ENCODE measurements at regions not wholly inside any gene's neighbourhood (a gene's known extent, or its start where the extent isn't known, plus 50 kb on each side); places are given as distances from the start of the nearest gene placed in this dataset.
"Not testable (repeated sequence)": the region's sequence is repeated elsewhere in the genome, so short reads cannot be mapped to it uniquely, and the experiment has no call there.

DNA sequence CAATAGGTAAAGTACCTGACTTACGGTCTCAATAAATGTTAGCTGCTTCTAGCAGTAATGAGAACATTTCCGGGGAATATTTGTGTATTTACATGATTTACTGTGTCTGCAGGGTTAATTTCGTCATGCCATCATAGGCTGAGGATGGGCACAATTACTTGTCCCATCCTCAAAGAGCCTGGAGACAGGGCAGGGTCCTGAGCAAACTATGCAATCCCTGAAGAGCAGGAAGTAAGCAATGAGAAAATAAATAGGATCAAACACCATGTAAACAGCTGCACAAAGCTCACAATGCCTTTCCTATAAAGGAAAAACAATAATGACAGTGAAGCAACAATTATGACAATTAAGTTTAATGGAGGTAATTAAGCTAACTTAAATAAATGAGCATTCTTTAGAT, 114.6 kb upstream of the FOXQ1 start:
- no peak for DNase-seq

DNA sequence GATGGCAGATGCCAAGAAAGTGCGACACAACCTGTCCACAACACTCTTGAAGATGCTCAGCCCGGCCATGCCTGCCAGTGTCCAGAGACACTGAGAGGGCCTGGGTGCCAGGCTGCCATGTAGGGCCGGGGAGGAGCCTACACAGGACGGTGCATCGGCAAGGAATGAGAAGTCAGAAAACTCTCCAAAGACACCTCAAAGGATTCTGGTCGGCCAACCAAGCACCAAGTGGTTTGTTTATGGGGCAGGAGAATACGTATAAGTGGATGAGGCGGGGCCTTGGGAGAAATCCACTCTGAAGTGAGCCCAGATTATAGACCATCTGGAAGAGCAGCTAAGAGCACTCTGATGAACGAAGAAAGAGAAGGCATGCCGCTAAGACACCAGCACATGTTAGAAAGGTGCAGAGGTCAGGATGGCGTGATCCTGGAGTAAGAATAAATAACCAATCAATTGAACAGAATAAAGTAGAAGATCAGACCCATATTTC, 120.7 kb upstream of the FOXQ1 start:
- DNase-seq = no peak

DNA sequence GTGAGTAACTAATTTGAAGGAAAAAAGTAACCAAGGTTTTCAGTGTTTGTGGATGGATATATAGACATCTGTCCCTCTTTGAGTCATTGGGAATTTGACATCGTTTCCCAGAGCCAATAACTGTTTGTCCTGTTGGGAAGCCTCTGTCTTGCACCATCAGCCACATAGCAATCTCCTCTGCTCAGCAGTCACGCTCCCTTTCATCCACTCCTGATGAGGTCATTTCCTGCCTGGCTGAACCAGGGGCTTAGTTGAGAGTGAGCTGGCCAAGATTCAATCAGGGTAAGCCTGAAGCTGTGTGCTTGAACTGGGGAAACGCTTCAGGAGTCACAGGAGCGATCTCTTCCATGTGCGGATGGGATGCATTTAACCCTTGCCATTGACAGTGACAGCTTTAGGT, 121.5 kb upstream of the FOXQ1 start:
- no peak for DNase-seq

DNA sequence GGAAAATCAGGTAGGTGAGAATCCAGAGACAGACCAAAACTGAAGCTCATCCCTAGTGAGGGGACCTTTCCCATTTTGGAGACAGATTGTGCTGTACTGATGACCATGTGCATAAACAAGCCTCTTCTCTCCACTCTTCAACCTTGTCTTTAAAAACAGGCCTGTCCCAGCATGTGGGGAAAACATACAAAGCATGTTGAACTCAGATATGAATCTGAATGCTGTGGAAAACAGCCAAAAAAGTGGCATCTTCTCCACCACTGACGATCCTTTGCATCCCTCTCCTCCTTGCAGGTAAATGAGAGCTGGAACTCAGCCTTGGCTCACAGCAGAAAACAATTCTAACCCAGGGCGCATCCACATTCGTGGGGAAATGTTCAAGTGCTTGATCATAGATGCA, 123.7 kb upstream of the FOXQ1 start:
- DNase-seq = no peak

DNA sequence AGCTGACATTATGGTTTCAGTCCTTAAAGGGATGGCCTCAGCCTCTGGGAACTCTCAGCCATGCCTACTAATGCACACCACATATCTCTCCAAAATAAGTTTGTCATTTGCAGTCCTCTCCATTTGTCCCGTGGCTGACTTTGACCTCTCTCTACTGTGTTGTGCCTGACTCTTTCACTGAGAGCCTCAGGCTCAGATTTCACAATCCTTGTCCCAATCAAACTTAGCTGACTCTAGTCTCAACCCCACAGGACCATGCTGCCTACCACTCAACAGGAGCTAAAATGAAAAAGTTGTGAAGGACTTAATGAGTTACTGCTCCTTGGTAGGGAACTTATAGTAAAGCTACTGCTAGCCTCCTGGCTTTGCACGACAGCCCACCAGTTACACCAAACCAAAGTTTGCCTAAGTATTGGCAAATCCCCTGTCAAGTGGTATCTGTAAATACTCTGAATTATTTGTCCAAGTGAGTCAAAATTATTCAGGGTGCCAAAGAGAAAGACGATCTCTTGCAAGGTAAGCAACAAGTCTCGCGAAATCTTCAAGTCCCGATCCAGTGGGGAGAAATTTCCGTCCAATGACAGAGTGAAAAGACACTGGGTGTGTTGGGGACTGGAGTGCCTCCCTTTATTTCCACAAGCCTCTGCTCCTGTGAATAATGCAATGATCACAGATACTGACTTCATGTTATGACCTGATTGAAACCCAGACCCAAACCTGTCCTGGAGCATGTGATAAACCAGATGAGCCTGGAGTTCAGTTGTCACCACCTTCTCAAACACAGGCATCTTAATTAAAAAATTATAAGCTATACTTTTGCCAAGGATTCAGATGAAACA, 124.4 kb upstream of the FOXQ1 start:
- no peak for DNase-seq

DNA sequence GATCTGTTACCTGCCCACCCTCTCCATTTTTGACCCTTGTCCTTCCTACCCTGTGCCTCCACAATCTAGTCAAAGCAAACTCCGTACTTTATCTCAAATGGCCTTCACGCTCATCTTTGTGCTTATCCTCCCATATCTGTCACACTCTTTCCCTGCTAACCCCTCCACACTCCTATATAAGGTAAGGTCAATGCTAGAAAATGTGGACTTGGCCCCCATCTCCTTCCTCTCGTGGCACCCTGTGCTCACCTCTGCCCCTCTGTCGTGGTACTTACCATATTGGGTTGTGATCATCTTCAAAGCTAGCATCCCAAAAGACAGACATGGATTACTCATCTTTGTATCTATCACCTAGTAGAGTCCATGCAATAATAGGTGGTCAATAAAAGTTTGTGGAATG, 127.6 kb upstream of the FOXQ1 start:
- no peak for DNase-seq

DNA sequence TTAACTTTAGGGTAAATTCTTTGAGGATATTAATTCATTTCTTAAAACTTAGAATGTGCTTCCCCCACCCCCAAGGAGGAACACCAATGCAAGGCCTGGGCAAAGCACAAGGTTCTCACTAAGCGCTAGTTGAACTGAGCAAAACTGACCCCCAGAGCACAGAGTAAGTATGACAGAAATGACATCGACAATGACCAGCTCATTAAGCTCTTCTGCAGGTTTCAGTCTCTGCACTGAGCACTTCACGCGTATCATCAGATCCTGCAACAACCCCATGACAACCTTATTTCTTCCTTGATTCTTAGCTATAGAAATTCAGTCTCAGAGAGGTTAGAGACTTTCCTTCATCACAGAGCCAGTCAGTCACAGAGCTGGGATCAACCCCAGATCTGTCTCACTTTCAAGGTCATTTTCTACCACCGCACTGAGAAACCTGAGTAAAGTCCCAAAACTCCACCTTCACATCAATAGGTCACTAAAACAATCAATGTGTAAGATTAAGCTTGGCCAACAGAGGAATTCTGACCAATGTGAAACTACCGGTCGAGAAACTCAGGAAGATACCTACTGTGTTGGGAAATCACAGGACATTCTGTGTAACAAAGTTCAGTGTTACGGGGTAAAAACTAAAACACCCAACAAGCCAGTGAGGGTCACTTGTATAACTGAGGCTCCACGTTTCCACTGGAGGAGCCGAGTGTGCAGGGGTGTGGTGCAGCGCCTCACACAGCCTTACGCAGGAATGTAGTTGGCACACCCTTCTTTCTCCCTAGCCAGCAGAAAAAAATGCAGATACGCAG, 129.0 kb upstream of the FOXQ1 start:
- DNase-seq = no peak

DNA sequence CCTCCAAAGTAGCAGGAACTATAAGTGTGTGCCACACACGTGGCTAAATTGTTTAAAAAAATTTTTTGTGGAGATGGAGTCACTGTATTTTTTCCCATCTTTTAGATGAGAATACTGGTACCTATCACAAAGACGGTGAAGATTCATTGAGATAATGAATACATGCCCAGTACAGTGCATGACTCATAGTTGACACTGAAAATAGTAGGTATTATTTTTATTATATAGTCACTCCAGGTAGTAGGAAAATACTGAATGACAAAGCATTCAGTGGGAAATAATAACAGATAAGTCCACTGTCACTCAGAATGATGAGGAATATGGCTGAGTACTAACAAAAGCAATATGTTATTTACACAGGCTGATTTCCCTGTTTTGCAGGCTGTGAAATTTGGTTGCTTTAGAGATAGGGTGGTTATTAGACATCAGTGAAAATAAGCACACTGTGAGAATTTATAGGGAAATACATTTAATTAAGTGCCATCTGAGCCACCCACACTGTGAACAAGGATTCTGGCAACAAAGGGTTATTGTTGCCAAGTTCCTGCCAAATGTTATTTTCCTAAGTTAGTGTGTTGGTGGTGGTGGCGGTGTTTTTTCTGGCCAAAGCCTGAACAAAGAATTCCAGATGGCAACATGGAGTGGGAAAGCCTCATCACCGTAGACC, 129.8 kb upstream of the FOXQ1 start:
- DNase-seq = no peak

DNA sequence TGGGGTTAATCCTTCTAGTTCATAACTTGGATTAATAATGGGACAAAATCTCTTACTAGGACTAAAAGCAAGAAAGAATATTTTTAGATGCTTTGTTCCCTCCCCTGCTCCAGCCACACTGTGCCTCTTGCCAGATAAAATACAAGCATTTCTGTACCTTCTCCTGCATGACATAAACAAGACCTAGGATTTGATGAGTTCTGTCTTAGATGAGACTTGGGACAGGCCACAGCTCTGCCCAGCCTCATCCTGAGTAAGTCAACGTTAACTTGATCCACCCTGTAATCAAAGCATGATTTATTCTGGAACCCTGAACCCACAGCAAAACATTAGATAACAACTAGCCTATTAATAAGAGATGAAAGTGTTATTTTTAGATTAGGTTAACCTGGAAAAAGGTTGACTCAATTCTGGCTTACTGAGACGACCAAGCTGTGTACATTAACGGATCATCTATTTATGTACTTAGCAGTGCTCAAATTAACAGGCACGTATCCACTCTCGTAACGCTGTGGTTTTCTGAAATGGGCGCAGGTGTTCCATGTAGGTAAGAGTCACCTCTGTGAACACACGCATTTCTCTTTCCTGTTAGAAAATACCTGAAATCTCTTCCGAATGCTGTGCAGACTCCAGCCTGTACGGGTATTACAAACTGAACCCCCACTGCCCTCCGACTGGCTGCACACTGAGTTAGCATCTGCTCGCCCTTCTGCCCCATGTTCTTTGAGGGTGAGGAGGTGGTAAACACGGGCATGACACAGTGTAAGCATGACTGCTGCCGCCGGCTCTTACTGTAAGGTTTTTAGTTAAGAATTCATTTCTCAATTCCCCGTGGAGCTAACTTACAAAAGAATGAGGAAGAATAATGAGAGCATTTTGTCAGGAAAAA, 132.1 kb upstream of the FOXQ1 start:
- DNase-seq = no peak

DNA sequence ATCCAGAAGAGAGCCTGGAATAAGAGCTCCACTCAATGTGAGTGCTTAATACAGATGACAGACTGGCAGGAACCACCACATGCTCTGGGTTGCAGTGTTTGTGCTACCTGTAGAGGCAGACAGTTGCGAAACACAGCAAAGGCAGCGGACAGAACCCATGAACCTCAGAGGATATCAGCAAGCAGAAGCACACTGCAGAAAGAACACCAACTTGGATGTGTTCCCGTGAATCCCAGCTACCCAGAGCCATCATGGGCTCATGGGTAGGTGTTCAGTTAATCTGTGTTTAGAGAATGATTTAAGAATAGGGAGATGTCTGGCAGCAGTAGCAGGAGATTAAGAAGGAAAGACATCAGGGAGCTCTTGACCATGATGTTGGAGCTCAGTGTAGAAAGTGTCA, 133.3 kb upstream of the FOXQ1 start:
- DNase-seq = no peak

DNA sequence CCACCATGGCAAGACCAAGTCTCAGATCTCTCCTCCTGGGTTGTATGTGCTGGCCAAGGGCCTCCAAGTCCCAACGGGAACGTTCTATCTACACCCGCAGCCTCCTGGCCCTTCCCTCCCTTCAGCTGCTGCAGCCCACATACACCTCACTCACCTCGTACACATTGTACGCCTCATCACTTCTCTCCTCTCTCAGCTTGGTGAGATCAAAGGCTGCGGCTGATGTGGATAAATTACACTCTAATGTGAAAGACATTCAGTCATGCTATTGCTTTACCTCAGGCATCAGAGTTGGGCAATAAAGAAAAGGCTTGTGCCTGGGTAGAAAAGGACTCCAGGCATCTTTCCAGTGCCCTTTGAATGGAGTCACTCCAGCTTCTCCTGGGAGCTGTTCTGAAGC, 135.3 kb upstream of the FOXQ1 start:
- no peak for DNase-seq

DNA sequence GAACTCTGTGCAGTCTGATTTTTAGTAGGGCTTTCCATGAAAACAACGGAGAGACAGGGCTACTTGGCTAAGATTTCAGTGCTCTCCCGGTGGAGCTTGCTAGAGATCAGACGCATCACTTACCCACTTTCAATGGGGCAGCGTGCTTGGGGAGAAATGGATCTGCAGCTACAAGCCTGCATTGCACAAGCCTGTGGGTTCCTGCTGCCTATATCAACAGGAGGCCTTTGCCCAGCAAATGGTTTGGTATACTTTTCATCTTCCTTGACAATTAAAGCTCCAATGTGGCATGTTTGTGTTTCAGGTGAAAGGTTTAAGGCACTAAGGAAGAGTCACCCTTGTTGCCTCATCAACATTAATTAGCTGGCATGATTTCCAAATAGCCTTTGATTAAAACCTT, 136.0 kb upstream of the FOXQ1 start:
- DNase-seq = no peak

DNA sequence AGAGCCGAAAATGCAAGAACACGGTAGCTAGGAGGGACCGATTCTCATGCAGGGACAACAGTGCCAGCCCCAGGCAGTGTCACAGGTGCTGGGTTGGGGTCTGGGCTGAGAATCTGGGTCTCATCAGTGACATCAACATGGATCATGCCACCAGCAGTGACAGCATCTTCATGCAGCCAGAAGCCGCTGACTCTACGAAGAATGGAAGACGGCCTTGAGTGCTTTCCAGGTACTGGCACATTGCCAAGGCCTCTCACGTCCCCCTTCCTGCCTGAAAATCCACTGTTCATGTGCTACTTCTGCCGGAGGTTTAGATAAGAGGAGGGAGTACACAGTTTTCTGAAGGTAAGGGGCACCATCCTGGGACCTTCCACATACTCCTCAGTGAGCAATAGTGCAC, 141.1 kb upstream of the FOXQ1 start:
- no peak for DNase-seq

DNA sequence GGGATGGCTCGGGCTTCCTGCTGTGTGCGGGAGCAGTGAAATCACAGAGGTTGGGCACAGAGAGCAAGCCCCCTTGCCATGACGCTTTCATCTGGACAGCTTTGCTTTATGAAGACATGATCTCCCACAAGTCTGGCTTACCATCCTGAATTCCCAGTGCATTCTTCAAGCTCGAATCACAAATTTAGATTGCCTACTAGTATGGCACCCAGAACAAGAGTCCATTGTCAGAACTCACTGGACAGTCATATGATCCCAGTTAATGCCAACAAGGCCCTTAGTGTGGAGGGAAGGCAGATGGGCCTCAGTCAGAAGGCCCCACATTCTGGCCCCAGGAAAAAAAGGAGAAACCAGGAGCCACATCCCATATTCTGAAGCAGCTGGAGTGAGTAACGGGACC, 147.3 kb upstream of the FOXQ1 start:
- no peak for DNase-seq

DNA sequence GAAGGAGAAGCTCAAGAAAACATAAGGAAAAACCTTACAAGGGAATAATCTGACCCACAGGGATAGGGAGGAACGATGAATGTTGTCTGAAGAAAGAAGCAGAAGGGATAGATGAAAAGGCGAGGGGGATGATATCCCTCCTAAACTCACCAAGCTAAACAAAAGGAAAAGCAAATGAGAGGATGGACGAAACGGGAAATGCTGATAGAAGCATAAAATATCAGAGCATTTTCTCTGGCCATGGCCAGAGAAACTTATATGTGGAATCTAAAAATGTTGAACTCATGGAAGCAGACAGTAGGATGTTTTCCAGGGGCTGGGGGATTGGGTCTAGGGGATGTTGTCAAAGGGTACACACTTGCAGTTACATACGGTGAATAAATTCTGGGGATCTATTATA, 148.4 kb upstream of the FOXQ1 start:
- no peak for DNase-seq

DNA sequence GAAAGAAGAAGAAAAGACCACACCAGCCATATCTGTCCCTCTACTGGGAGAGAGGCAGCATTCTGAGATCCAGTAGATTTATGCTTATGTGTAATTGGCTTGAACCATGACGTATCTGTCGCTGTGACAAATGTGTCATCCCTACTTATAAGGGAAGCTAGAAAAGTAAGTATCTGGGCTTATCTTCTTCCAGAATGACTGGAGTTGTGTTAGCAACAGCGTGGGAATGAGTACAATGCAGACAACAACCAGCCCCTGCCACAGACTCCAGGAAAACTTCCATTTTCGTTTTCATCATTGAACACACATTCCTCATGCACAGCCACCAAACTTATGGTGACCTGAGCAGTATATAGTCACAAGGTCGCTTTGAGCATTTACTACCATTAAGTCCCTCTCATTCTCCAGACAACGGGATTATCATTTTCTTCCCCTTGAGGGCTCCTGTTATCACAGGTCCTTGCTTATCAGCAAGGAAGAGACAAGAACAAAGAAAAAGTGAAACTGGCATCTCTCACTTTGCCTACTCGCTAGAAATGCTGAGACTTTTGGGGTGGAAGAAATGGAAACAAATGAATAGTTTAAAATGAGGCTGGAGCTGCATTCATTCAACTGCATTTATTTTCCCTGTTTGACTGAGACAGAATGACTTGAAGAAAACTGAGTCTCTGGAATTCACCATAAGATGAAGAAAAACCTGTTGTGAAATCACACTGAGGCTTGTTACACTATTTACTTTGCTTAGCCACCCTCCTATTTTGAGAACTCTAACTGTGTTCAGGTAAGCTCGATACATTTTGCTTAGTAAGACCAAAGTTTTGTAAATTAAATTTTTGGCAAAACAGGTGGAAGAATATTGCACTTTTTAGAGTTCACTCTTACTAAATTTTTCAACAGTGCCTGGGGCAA, 149.3 kb upstream of the FOXQ1 start:
- no peak for DNase-seq

DNA sequence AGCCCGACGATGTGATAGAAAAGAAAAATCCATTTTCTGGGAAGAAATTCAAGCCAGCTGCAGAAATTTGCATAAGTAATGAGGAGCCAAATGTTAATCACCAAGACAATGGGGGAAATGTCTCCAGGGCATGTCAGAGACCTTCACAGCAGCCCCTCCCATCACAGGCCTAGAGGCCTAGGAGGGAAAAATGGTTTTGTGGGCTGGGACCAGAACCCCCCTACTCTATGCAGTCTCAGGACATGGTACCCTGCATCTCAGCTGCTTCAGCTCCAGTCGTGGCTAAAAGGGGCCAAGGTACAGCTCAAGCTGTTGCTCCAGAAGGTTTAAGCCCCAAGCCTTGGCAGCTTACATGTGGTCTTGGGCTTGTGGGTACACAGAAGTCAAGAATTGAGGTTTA, 155.5 kb upstream of the FOXQ1 start:
- not testable (repeated sequence) for DNase-seq

DNA sequence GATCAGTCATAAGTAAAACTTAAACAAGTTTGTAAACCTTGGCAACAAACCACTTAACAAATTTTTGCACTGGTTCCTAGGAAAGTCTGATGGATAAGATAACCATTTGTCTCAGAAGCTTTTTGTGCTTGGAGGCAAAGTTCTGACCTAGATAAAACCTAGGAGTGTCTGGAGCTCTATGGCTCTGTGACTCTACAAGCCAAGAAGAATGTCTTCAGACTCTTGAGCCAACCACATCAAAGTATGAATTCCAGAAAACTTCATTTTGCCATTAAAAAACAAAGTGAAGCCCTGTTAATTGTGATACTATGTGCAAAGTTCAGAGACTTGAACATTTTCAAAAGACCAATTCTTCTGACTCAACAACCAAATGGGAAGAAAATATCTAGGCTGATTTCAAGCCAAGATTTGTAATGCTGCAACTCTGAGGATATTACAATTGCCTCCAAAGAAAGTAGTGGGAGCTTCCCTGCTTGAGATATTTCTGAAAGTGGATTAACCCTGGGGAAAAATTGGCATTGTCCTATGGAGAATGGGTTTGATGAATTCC, 158.1 kb upstream of the FOXQ1 start:
- DNase-seq = no peak

DNA sequence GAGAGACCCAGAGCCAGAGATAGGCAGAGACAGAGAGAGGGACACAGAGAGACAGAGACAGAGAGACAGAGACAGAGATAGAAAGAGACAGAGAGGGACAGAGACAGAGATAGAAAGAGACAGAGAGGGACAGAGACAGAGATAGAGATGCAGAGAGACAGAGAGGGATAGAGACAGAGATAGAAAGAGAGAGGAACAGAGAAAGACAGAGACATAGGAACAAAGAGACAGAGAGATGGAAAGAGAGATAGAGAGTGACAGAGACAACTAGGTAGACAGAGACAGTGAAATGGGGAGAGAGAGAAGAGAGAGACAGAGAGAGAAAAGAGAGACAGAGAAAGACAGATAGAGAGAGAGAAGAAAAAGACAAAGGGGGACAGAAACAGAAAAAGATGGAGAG, 165.4 kb upstream of the FOXQ1 start:
- DNase-seq = no peak

DNA sequence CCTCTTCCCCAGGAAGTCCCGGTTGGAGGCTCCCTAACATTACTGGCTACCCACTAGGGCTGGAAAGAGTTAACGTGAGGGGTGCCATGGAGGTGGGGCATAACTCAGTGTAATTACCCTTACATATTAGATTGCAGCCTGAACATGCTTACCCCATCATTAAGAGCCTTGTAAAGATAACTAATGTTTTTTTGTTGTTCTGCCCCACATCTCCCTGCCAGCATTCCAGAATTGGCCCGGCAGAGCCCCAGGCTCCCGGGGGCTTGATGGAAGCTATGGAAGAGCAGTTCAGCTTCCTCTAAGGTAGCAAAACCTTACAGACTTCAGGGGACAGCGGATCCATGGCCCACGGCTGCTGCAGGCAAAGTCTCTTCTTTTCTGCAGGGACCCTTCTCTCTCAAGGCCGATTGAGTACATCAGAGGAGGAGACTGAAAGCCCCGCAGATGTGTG, 166.1 kb upstream of the FOXQ1 start:
- no peak for DNase-seq

Measured in CD4-positive, alpha-beta T cell treated with Interleukin-1 beta for 1 hour (primary cell).